ENCODE measurements at regions not wholly inside any gene's neighbourhood (a gene's known extent, or its start where the extent isn't known, plus 50 kb on each side); places are given as distances from the start of the nearest gene placed in this dataset.

- H3K27ac Mint-ChIP-seq (ENCODE audit: unreplicated experiment) = no peak overlapping the region
- H3K9me3 Mint-ChIP-seq (ENCODE audit: unreplicated experiment) = no peaks in the 10 kb centered on the region
- no peak for TF ChIP-seq CTCF (IDR thresholded peaks at IDR 0.05; ENCODE audit: partially characterized antibody, unreplicated experiment)
- DNase-seq = no peak
- H3K4me1 Mint-ChIP-seq (ENCODE audit: low read depth, unreplicated experiment) = no peaks in the 10 kb centered on the region
- no peak overlapping the region for H3K4me3 Mint-ChIP-seq (ENCODE audit: unreplicated experiment)
- no peaks in the 10 kb centered on the region for H3K36me3 Mint-ChIP-seq (ENCODE audit: unreplicated experiment)
- no peaks in the 10 kb centered on the region for H3K27me3 Mint-ChIP-seq (ENCODE audit: unreplicated experiment)
Observed at GRCh38 chr9:26234865-26235264, 556.6 kb upstream of the TUSC1 start.

DNA sequence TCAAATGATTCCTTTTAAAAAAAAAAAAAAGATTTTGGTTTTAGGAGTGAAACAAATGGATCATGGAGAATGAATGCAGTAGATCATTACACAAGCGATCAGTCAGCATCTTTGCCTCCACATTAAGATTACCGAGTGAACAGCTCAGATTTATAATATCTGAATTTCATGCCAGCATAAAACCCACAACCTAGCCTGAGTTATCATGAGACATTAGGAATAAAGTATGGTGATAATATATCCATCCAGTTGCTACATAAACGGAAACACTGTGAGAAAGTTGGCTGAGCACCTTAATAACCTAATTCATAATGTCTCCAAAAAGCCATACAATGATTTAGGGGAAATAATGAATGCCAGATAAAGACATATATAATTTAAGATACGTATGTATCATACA, 553.1 kb upstream of the TUSC1 start:
- Mint-ChIP-seq H3K27me3 (ENCODE audit: unreplicated experiment) (no peaks in the 10 kb centered on the region), H3K27ac (ENCODE audit: unreplicated experiment) (no peak overlapping the region), H3K9me3 (ENCODE audit: unreplicated experiment) (no peaks in the 10 kb centered on the region), H3K4me1 (ENCODE audit: low read depth, unreplicated experiment) (no peaks in the 10 kb centered on the region), H3K4me3 (ENCODE audit: unreplicated experiment) (no peak overlapping the region), H3K36me3 (ENCODE audit: unreplicated experiment) (no peaks in the 10 kb centered on the region)
- DNase-seq = no peak
- TF ChIP-seq CTCF (IDR thresholded peaks at IDR 0.05; ENCODE audit: partially characterized antibody, unreplicated experiment) = no peak

- no peak for DNase-seq
- no peak for TF ChIP-seq CTCF (IDR thresholded peaks at IDR 0.05; ENCODE audit: partially characterized antibody, unreplicated experiment)
- H3K27me3 Mint-ChIP-seq (ENCODE audit: unreplicated experiment) = no peaks in the 10 kb centered on the region
- H3K4me1 Mint-ChIP-seq (ENCODE audit: low read depth, unreplicated experiment) = no peaks in the 10 kb centered on the region
- no peaks in the 10 kb centered on the region for H3K36me3 Mint-ChIP-seq (ENCODE audit: unreplicated experiment)
- H3K4me3 Mint-ChIP-seq (ENCODE audit: unreplicated experiment) = no peak overlapping the region
- no peak overlapping the region for H3K27ac Mint-ChIP-seq (ENCODE audit: unreplicated experiment)
- no peaks in the 10 kb centered on the region for H3K9me3 Mint-ChIP-seq (ENCODE audit: unreplicated experiment)
Observed at GRCh38 chr9:26229324-26230054, 551.2 kb upstream of the TUSC1 start.

DNA sequence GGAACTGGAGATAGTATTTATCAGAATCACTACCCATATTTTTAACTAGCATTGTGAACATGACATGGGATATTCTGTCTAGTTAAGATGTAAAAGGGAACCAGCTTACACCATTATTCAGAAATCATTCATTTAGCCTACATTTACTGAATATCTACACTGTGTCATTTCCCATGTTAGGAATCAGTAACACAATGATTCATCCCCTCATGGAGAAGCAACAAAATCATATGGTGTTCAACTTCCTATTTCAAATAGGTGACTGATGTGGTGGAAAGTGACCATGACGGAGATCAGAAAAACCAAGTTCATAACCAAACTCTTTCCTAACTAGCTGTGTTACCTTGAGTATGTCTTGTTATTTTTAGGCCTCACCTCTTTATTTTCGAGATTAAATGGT, 550.0 kb upstream of the TUSC1 start:
- no peak overlapping the region for H3K27ac Mint-ChIP-seq (ENCODE audit: unreplicated experiment)
- no peaks in the 10 kb centered on the region for H3K4me1 Mint-ChIP-seq (ENCODE audit: low read depth, unreplicated experiment)
- no peak overlapping the region for H3K4me3 Mint-ChIP-seq (ENCODE audit: unreplicated experiment)
- TF ChIP-seq CTCF (IDR thresholded peaks at IDR 0.05; ENCODE audit: partially characterized antibody, unreplicated experiment) = no peak
- no peak for DNase-seq
- no peaks in the 10 kb centered on the region for H3K9me3 Mint-ChIP-seq (ENCODE audit: unreplicated experiment)
- no peaks in the 10 kb centered on the region for H3K36me3 Mint-ChIP-seq (ENCODE audit: unreplicated experiment)
- no peaks in the 10 kb centered on the region for H3K27me3 Mint-ChIP-seq (ENCODE audit: unreplicated experiment)

DNA sequence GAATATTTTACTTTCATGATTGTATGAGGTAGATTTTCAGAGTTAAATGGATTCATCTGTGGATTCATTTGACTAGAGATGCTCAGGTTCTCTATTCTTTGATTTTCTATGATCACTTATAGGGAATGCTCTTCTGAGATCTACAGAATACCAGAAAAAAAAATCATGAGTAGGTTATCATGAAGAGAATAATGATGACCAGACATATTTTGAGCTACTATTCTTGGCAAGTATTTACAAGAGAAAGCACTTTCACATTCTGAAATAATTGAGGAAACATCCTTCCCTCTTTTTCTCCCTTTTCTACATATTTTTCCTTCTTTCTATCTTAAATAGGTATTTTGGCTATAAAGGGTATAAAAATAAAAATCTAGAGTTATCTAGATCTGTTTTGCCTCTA, 543.0 kb upstream of the TUSC1 start:
- peaks cover 5% of the 10 kb centered on the region for H3K4me1 Mint-ChIP-seq (ENCODE audit: low read depth, unreplicated experiment)
- no peak overlapping the region for H3K4me3 Mint-ChIP-seq (ENCODE audit: unreplicated experiment)
- TF ChIP-seq CTCF (IDR thresholded peaks at IDR 0.05; ENCODE audit: partially characterized antibody, unreplicated experiment) = no peak
- no peak for DNase-seq
- H3K9me3 Mint-ChIP-seq (ENCODE audit: unreplicated experiment) = peaks cover 4% of the 10 kb centered on the region
- H3K36me3 Mint-ChIP-seq (ENCODE audit: unreplicated experiment) = no peaks in the 10 kb centered on the region
- no peak overlapping the region for H3K27ac Mint-ChIP-seq (ENCODE audit: unreplicated experiment)
- H3K27me3 Mint-ChIP-seq (ENCODE audit: unreplicated experiment) = no peaks in the 10 kb centered on the region

Measured in glutamatergic neuron (in vitro differentiated cells).